ENCODE measurements at regions not wholly inside any gene's neighbourhood (a gene's known extent, or its start where the extent isn't known, plus 50 kb on each side); places are given as distances from the start of the nearest gene placed in this dataset.
"Not testable (repeated sequence)": the region's sequence is repeated elsewhere in the genome, so short reads cannot be mapped to it uniquely, and the experiment has no call there.

GRCh38 chr22:48316257-48317250 is 1511.1 kb downstream of the BRD1 start:
- DNase-seq, result no peak

- DNase-seq, result no peak
Measured at GRCh38 chr22:48315439-48316256, 1512.0 kb downstream of the BRD1 start.

DNA sequence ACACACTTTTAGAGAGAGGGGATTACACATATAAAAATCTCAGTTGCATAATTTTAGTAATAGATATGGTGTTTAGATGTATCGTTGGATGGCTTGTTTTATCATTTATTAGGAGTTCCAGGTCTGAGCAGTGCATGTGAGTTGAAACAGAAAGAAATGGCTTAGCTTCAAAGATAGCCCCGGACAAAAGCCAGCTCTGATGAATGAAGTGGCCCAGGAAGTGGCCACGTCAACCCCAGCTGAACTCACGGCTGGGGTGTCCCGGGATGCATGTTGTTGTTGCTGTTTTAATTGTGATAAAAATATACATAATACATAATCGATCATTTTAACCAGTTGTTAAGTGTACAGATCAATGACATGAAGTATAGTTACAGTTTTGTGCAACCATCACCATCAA is 1513.6 kb downstream of the BRD1 start:
- DNase-seq, result no peak

DNA sequence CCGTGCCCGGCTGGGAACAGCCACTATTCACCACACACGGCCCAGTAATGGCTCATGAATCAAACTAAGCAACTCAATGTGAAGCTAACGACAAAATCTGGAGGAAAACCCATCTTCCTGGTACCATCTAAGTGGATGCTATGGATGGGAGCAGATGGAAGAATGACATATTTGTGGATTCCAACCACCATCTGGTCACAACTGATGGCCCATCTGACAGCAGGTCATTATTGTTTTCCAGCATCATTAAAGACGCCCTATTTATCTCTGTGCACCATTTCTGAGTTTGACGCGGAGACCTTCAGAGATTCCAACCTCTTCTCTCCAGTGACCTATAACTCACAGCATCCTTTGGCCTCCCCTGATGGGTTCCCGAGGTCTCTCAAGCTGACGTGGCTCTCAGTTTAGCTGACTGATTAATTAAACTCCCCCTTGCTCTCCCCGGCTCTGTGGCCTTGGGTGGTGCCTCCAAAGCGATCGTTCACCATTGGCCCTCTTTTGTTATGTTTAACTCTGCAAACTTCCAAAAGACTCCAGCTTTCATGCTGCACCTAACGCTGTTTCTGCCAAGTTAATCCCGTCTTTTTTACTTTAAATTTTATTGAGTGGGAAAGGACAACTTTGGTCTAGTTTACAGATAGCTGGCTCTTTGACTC is 1514.4 kb downstream of the BRD1 start:
- no peak for DNase-seq

DNA sequence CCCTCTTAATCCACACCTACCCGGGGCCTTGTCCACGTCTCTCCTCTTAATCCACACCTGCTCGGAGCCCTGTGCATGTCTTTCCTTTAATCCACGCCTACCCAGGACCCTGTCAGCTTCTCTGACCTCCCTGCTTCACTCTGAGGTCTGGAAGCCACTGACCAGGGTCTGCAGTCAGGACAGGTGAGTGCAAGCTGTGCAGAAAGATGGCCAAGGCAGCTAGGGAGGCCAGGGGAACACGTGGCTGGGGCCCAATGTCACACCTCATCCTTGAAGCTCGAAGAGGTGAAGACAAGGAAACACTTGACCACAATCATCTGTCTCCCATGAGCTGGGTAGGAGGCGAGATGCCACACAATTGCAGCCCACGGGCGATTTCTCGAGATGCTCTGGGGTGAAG is 1516.9 kb downstream of the BRD1 start:
- DNase-seq, result no peak

GRCh38 chr22:48310289-48310688 is 1517.4 kb downstream of the BRD1 start:
- no peak for DNase-seq

GRCh38 chr22:48309836-48310235 is 1517.8 kb downstream of the BRD1 start:
- DNase-seq, result no peak

GRCh38 chr22:48309115-48309705 is 1518.5 kb downstream of the BRD1 start:
- DNase-seq, result no peak

DNA sequence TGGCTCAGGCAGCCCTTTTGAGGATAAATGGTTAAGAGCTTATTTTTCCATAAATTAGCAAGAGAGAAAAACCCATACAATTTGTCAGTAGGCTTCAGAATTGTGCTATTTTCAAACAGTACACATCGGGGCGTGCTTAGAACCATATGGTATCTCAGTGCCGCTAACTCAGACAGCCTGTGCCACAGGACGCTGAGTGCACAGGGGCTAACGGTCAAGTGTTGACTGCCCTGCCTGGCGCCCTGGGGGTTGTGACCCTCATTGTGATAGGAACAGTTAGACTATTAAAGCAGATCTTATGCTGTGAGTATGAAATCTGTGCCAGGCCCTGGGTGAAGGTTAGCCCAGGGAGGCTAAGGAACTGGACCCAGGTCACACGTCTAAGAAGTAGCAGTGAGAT is 1519.7 kb downstream of the BRD1 start:
- no peak for DNase-seq

- DNase-seq, result no peak
Measured at GRCh38 chr22:48306785-48307510, 1520.7 kb downstream of the BRD1 start.

DNA sequence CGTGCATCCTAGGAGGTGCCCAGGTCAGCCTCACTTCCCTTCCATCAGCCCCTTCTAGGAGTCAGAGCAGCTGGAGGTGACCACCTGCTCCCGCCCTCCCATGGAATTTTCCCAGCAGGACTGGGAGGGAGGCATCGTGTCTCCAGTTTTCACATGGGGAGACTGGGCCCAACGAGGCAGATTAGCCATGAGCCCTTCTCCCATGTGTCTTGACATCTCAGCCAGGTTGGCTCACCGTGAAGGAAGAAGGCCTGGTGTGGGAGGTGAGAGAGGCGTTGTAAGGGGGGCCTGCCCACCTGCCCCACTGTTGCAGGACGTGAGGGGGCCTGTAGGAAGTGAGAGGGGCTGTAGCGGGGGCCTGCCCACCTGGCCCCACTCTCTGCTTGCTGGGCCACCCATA is 1521.4 kb downstream of the BRD1 start:
- DNase-seq, result no peak

- no peak for DNase-seq
Measured at GRCh38 chr22:48305726-48306235, 1521.9 kb downstream of the BRD1 start.

GRCh38 chr22:48303369-48303725 is 1524.3 kb downstream of the BRD1 start:
- DNase-seq, result no peak

DNA sequence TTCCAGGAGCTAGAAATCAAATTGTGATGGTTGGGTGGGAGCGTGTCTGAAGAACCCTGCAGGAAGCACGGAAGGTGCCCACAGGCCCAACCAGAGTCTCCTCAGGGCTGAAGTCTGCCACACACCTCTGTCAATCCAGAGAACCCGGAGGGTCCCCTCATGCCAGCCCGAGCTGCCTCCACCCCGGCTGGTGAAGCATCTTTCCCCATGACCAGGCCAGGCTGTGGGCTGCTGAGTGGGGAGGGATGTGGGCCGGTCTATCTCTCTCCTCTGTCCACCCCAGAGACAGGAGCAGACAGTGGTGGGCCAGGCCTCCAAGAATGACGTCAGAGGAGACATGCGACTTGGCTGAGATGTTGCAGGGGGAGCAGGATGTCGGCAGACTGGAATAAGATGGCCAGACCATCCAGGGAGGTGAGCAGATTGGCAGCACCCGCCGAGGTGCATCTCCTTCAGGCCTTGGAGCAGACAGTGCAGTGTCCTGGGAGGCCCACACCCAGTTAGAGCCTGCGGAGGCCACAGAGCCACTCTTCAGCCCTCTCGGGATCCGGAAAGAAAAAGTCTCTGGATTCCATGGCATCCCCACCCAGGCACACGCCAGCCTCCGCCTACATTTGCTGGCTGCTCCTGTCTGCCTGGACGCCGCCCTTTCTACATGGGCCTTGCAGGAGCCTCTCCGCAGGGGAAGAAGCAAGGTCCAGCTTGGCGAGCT is 1524.9 kb downstream of the BRD1 start:
- DNase-seq, result no peak

DNA sequence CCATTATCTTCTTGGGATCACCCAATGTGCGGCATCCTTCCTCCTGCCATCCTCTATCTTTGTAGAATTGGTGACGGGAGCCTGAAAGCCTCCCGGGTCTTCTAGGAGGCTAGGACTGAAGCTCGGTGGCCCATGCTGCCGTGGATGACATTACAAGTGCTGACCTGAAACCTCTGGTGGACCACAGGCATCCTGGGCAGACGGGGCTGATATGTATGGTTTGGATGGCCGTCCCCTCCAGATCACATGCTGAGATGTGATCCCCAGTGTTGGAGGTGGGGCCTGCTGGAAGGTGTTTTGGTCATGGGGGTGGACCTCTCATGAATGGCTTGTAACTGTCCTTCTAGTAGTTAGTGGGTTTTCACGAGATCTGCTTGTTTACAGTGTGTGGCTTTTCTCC is 1525.8 kb downstream of the BRD1 start:
- no peak for DNase-seq

GRCh38 chr22:48301421-48301820 is 1526.3 kb downstream of the BRD1 start:
- no peak for DNase-seq

DNA sequence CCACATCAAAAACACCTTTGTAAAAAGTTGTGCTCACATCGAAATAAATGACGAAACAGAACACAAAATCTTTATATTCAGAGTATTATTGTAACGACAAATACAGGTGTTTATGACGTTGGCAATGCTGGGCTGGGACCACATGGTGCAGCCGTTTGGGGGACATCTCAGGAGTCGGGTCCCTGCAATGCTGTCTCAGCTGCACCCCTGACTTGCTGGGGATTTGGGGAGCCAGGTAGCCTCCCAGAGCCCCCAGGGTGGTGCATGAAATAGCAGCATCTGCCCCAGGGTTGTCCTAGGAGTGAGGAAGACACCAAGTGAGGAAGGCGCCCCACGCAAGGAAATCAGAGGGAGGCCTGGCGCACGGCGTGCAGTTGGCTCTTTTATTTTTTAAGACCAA is 1526.8 kb downstream of the BRD1 start:
- DNase-seq, result no peak

DNA sequence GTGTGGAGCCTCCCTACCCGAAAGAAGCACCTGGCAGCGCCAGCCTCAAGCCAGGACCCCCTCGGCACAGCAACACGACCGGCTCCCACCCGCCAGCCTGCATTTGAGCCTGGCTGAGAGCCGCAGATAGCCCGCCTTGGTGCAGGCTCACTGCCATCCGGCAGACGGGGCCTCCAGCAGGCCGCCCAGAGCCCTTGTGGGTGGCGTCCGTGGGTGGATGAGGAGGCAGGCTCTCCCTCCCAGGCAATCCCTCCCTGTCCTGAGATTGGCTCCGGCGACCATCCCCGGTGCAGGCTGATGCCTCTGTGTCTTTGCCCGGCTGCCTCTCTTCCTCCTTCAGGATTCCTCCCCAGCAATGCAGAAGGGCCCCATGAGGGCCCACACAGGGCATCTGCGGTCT is 1527.9 kb downstream of the BRD1 start:
- no peak for DNase-seq

DNA sequence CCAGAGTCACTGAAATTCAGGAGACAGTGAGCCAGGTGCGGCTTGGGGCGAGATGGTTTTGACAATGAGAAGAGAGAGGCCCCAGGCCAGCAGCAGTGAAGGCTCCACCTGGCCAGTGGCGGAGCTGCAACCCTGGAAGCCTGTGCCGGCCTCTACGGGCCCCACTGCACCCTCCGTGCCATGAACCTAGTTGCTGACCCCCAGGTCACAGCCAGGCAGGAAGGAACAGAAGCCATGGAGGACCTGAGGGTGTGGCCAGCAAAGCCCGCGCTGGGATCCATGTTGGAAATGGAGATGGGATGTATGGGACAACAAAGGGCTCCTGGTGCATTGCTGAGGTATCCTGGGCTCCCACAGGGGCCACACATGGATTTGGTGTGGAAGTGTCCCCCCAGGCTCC is 1528.5 kb downstream of the BRD1 start:
- DNase-seq, result no peak

- DNase-seq, result no peak
Measured at GRCh38 chr22:48297296-48297695, 1530.4 kb downstream of the BRD1 start.

- not testable (repeated sequence) for DNase-seq
Measured at GRCh38 chr22:48289954-48290353, 1527.5 kb downstream of the TBC1D22A start.

Measured in femur (tissue), 1 donor.